ENCODE measurements at regions not wholly inside any gene's neighbourhood (a gene's known extent, or its start where the extent isn't known, plus 50 kb on each side); places are given as distances from the start of the nearest gene placed in this dataset.
"Not testable (repeated sequence)": the region's sequence is repeated elsewhere in the genome, so short reads cannot be mapped to it uniquely, and the experiment has no call there.

GRCh38 chr10:33036670-33037069 lies 78.6 kb upstream of the ITGB1 start:
- no peak for DNase-seq (ENCODE audit: low read depth)

GRCh38 chr10:33035411-33035810 lies 77.4 kb upstream of the ITGB1 start:
- no peak for DNase-seq (ENCODE audit: low read depth)

- no peak for DNase-seq (ENCODE audit: low read depth)
Measured at GRCh38 chr10:33034931-33035330, 76.9 kb upstream of the ITGB1 start.

GRCh38 chr10:33032654-33033151 lies 74.7 kb upstream of the ITGB1 start:
- DNase-seq (ENCODE audit: low read depth), result peak; percentile 52

- DNase-seq (ENCODE audit: low read depth), result no peak
Measured at GRCh38 chr10:33031815-33032653, 74.0 kb upstream of the ITGB1 start.

- no peak for DNase-seq (ENCODE audit: low read depth)
Measured at GRCh38 chr10:33031171-33031570, 73.1 kb upstream of the ITGB1 start.

GRCh38 chr10:33028515-33028914 lies 70.5 kb upstream of the ITGB1 start:
- not testable (repeated sequence) for DNase-seq (ENCODE audit: low read depth)

GRCh38 chr10:33027088-33027487 lies 69.1 kb upstream of the ITGB1 start:
- no peak for DNase-seq (ENCODE audit: low read depth)

GRCh38 chr10:33026422-33026821 lies 68.4 kb upstream of the ITGB1 start:
- DNase-seq (ENCODE audit: low read depth), result no peak

- no peak for DNase-seq (ENCODE audit: low read depth)
Measured at GRCh38 chr10:33025910-33026309, 67.9 kb upstream of the ITGB1 start.

GRCh38 chr10:33025039-33025438 lies 67.0 kb upstream of the ITGB1 start:
- DNase-seq (ENCODE audit: low read depth), result no peak

- no peak for DNase-seq (ENCODE audit: low read depth)
Measured at GRCh38 chr10:33022691-33023090, 64.7 kb upstream of the ITGB1 start.

- no peak for DNase-seq (ENCODE audit: low read depth)
Measured at GRCh38 chr10:33022090-33022489, 64.1 kb upstream of the ITGB1 start.

GRCh38 chr10:33016988-33017387 lies 59.0 kb upstream of the ITGB1 start:
- no peak for DNase-seq (ENCODE audit: low read depth)

- no peak for DNase-seq (ENCODE audit: low read depth)
Measured at GRCh38 chr10:33015761-33016547, 57.9 kb upstream of the ITGB1 start.

GRCh38 chr10:33013331-33013730 lies 55.3 kb upstream of the ITGB1 start:
- not testable (repeated sequence) for DNase-seq (ENCODE audit: low read depth)

GRCh38 chr10:33012306-33012705 lies 54.3 kb upstream of the ITGB1 start:
- DNase-seq (ENCODE audit: low read depth), result no peak

- peak; percentile 52 for DNase-seq (ENCODE audit: low read depth)
Measured at GRCh38 chr10:33010132-33011037, 52.4 kb upstream of the ITGB1 start.

- DNase-seq (ENCODE audit: low read depth), result no peak
Measured at GRCh38 chr10:33009244-33010131, 51.5 kb upstream of the ITGB1 start.

- DNase-seq (ENCODE audit: low read depth), result no peak
Measured at GRCh38 chr10:33008499-33009243, 50.6 kb upstream of the ITGB1 start.

All from HS-27A (cell line).